ENCODE measurements at regions not wholly inside any gene's neighbourhood (a gene's known extent, or its start where the extent isn't known, plus 50 kb on each side); places are given as distances from the start of the nearest gene placed in this dataset.

DNA sequence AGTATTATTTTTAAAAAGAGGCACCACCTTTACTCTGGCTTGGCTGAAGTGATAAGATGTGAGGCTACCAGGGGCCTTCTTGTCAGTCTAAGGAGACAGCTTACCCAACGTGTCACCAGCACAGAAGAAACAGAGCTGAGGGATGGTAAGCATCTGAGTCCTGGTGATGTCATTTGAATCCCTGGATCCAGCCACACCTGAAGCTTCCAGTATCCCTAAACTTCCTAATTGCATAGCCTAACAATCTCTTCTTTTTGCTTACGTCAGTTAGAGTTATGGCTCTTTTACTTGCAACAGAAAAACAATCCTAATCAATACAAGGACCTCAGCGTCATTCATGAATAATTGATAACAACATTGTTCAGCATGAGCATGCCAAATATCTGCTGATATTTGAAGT is 436.6 kb downstream of the SHISA9 start:
- H3K36me3 ChIP-seq = no peaks in the 10 kb centered on the region
- H3K27me3 ChIP-seq = peaks cover 0 to 15% (median 0%) of the 10 kb centered on the region in 7 donors
- ATAC-seq (no peak), DNase-seq (no peak)
- H3K27ac ChIP-seq = no peak overlapping the region
- WGBS, 2 donors = 66 to 67% methylated on average over 3 of the region's 3 CpGs
- TF ChIP-seq, protein P1, sequence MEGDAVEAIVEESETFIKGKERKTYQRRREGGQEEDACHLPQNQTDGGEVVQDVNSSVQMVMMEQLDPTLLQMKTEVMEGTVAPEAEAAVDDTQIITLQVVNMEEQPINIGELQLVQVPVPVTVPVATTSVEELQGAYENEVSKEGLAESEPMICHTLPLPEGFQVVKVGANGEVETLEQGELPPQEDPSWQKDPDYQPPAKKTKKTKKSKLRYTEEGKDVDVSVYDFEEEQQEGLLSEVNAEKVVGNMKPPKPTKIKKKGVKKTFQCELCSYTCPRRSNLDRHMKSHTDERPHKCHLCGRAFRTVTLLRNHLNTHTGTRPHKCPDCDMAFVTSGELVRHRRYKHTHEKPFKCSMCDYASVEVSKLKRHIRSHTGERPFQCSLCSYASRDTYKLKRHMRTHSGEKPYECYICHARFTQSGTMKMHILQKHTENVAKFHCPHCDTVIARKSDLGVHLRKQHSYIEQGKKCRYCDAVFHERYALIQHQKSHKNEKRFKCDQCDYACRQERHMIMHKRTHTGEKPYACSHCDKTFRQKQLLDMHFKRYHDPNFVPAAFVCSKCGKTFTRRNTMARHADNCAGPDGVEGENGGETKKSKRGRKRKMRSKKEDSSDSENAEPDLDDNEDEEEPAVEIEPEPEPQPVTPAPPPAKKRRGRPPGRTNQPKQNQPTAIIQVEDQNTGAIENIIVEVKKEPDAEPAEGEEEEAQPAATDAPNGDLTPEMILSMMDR (IDR thresholded peaks at IDR 0.05) = no peak
- no peaks in the 10 kb centered on the region for H3K4me1 ChIP-seq
- intact Hi-C loops (cut with DNase I) = no loop called here
- H3K9me3 ChIP-seq = no peaks in the 10 kb centered on the region
- H3K4me3 ChIP-seq = no peak overlapping the region

GRCh38 chr16:13342675-13343074 is 441.3 kb downstream of the SHISA9 start:
- Histone ChIP-seq H3K4me1 (no peaks in the 10 kb centered on the region), H3K27ac (no peak overlapping the region), H3K9me3 (no peaks in the 10 kb centered on the region), H3K4me3 (no peak overlapping the region), H3K36me3 (no peaks in the 10 kb centered on the region), H3K27me3 (peaks cover 0 to 8% (median 0%) of the 10 kb centered on the region in 7 donors)
- TF ChIP-seq, protein P1 (IDR thresholded peaks at IDR 0.05) = no peak
- ATAC-seq = no peak
- 74 to 79% methylated on average over 3 of the region's 3 CpGs for WGBS, 2 donors
- intact Hi-C loops (cut with DNase I) = loop anchor here in 1 of 10 donors (10.0 kb wide), 1 partner anchor 62 kb away; no protein-coding TSS in a partner anchor
- DNase-seq = no peak

DNA sequence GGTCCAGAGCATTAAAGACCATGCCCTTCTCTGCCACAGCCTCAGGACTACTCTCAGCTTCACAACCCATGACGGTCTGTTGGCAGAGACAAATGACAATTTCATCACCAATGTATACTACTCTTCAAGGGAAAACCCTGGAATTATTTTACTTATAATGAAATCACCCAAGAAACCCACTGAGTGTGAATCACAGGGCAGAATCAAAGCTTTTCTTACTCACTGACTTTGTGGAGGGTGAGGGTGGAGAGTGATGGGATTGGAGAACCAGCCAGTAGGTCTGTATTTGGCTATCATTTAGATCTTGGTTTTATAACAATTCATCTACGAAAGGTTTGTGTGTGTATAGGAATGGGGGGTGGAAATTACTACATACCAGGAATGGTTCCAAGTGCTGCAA is 442.6 kb downstream of the SHISA9 start:
- no peak overlapping the region for H3K27ac ChIP-seq
- DNase-seq (no peak), ATAC-seq (no peak)
- no peaks in the 10 kb centered on the region for H3K36me3 ChIP-seq
- H3K4me1 ChIP-seq = no peaks in the 10 kb centered on the region
- 61 to 62% methylated on average over 2 of the region's 2 CpGs for WGBS, 2 donors
- peaks cover 0 to 8% (median 0%) of the 10 kb centered on the region in 7 donors for H3K27me3 ChIP-seq
- intact Hi-C loops (cut with DNase I) = loop anchor here in 1 of 10 donors (10.0 kb wide), 1 partner anchor 61 kb away; no protein-coding TSS in a partner anchor
- TF ChIP-seq, protein P1 (IDR thresholded peaks at IDR 0.05) = no peak
- no peaks in the 10 kb centered on the region for H3K9me3 ChIP-seq
- H3K4me3 ChIP-seq = no peak overlapping the region

- DNase-seq (no peak), ATAC-seq (no peak)
- Histone ChIP-seq H3K4me3 (no peak overlapping the region), H3K9me3 (no peaks in the 10 kb centered on the region), H3K27ac (no peak overlapping the region), H3K36me3 (no peaks in the 10 kb centered on the region), H3K4me1 (no peaks in the 10 kb centered on the region), H3K27me3 (peaks cover 0 to 18% (median 0%) of the 10 kb centered on the region in 7 donors)
- WGBS, 2 donors = 86% methylated on average over 6 of the region's 6 CpGs
- intact Hi-C loops (cut with DNase I) = loop anchor here in 1 of 10 donors (10.0 kb wide), 1 partner anchor 56 kb away; no protein-coding TSS in a partner anchor
- TF ChIP-seq, protein P1 (IDR thresholded peaks at IDR 0.05) = no peak
These were observed 447.0 kb downstream of the SHISA9 start for GRCh38 chr16:13348416-13348815.

Measured in heart right ventricle (tissue), 16 donors.